ENCODE measurements at regions not wholly inside any gene's neighbourhood (a gene's known extent, or its start where the extent isn't known, plus 50 kb on each side); places are given as distances from the start of the nearest gene placed in this dataset.

- TF ChIP-seq CTCF (IDR thresholded peaks at IDR 0.05) = no peak
- no peak for TF ChIP-seq POLR2A (IDR thresholded peaks at IDR 0.05)
These were observed 176.4 kb downstream of the CCDC71L start for GRCh38 chr7:106484562-106484961.
